Suprapubic skin (tissue), 4 donors: ENCODE measurements at regions not wholly inside any gene's neighbourhood (a gene's known extent, or its start where the extent isn't known, plus 50 kb on each side); places are given as distances from the start of the nearest gene placed in this dataset.

ENCODE experiments used
- DNase-seq, 2 donors: peaks; one replicate each; pipeline ENCODE4 v3.0.0-alpha.2; 2019; ENCODE audit warnings: low spot score in 2 of 2
- H3K27ac ChIP-seq: fragments of 200-600 bp; sonication (generic); one replicate; pipeline ENCODE4 v1.5.1; 2019
- H3K27me3 ChIP-seq: fragments of 200-600 bp; sonication (generic); one replicate; pipeline ENCODE4 v1.5.1; 2019
- H3K36me3 ChIP-seq: fragments of 200-600 bp; sonication (generic); one replicate; pipeline ENCODE4 v1.5.1; 2019
- H3K4me1 ChIP-seq: fragments of 200-600 bp; sonication (generic); one replicate; pipeline ENCODE4 v1.5.1; 2019
- H3K4me3 ChIP-seq: fragments of 200-600 bp; sonication (generic); one replicate; pipeline ENCODE4 v1.5.1; 2019; ENCODE audit warnings: mild to moderate bottlenecking
- H3K9me3 ChIP-seq: fragments of 200-600 bp; sonication (generic); one replicate; pipeline ENCODE4 v1.5.1; 2019
- CTCF ChIP-seq, 2 donors: fragments of 200-600 bp in 1 of 2; fragments of 450-650 bp in 1 of 2; sonication (generic) in 1 of 2; IDR thresholded peaks; one replicate each; pipeline ENCODE4 v1.5.1; 2016 to 2019; ENCODE audit warnings: antibody characterized with exemption in 2 of 2, mild to moderate bottlenecking in 1 of 2, moderate library complexity in 1 of 2
- EP300 ChIP-seq: sonication (generic); formaldehyde crosslinking; IDR thresholded peaks from one replicate; pipeline ENCODE4 v1.6.1; 2017; ENCODE audit warnings: antibody characterized with exemption
- POLR2A ChIP-seq, 2 donors: fragments of 450-650 bp; IDR thresholded peaks; one replicate each; pipeline ENCODE4 v1.6.1; 2017; ENCODE audit warnings: antibody characterized with exemption in 2 of 2, mild to moderate bottlenecking in 2 of 2, moderate library complexity in 2 of 2
- POLR2AphosphoS5 ChIP-seq, 3 donors: sonication (generic); formaldehyde crosslinking; IDR thresholded peaks; one replicate each; pipeline ENCODE4 v1.6.1; 2017; ENCODE audit warnings: antibody characterized with exemption in 3 of 3
- WGBS: methylation state at CpG from one replicate; pipeline ENCODE4 v1.1.5; 2018; 5-methylcytosine and 5-hydroxymethylcytosine counted together

GRCh38 chr1:221286399-221286798 is 407.2 kb downstream of the HLX start:
- H3K27ac ChIP-seq: no peak overlapping the region

DNA sequence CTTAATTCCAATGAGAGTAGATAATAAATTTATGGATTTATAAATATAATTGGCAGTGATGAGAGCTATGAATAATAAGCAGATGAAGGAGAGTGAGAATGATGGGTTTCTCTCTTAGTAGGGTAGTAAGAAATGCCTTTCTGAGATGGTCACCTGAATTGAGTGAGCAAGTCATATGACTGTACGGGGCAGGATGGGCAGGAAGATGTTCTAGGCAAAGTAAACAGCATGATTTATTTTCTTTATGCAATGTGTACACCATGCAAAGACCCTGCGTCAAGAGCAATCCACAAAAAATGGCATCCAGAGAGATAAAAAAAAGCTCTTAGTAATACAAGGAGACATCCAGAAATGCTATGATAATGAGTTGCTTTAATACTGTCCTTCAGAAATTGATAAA is 409.9 kb downstream of the HLX start:
- Histone ChIP-seq H3K27me3 (no peaks in the 10 kb centered on the region), H3K27ac (no peak overlapping the region), H3K4me1 (no peaks in the 10 kb centered on the region), H3K9me3 (no peaks in the 10 kb centered on the region), H3K4me3 (no peak overlapping the region), H3K36me3 (no peaks in the 10 kb centered on the region)
- WGBS: 85% methylated on average over 2 of the region's 2 CpGs
- TF ChIP-seq CTCF (IDR thresholded peaks at IDR 0.05): no peak
- TF ChIP-seq POLR2AphosphoS5 (IDR thresholded peaks at IDR 0.05): no peak
- no peak for TF ChIP-seq POLR2A (IDR thresholded peaks at IDR 0.05)
- TF ChIP-seq EP300: no peak
- no peak for DNase-seq

More at GRCh38 chr1:221286399-221286798, 407.2 kb downstream of the HLX start:
- Histone ChIP-seq H3K4me1 (peaks cover 3% of the 10 kb centered on the region), H3K4me3 (no peak overlapping the region), H3K36me3 (no peaks in the 10 kb centered on the region), H3K9me3 (no peaks in the 10 kb centered on the region), H3K27me3 (no peaks in the 10 kb centered on the region)
- no peak for DNase-seq
- WGBS: 30% methylated on average over 1 of the region's 1 CpG
- TF ChIP-seq CTCF (IDR thresholded peaks at IDR 0.05): no peak

GRCh38 chr1:221290669-221291068 is 411.4 kb downstream of the HLX start:
- TF ChIP-seq POLR2A (IDR thresholded peaks at IDR 0.05) (no peak), POLR2AphosphoS5 (IDR thresholded peaks at IDR 0.05) (no peak), CTCF (IDR thresholded peaks at IDR 0.05) (no peak), EP300 (no peak)
- no peaks in the 10 kb centered on the region for H3K4me1 ChIP-seq
- no peaks in the 10 kb centered on the region for H3K9me3 ChIP-seq
- H3K36me3 ChIP-seq: no peaks in the 10 kb centered on the region
- DNase-seq: no peak
- H3K4me3 ChIP-seq: no peak overlapping the region
- 78% methylated on average over 4 of the region's 4 CpGs for WGBS
- no peak overlapping the region for H3K27ac ChIP-seq
- no peaks in the 10 kb centered on the region for H3K27me3 ChIP-seq

- Histone ChIP-seq H3K4me3 (no peak overlapping the region), H3K4me1 (no peaks in the 10 kb centered on the region), H3K27me3 (no peaks in the 10 kb centered on the region), H3K36me3 (no peaks in the 10 kb centered on the region), H3K27ac (no peak overlapping the region), H3K9me3 (no peaks in the 10 kb centered on the region)
- no peak for DNase-seq
- WGBS: 76% methylated on average over 5 of the region's 5 CpGs
- TF ChIP-seq POLR2AphosphoS5 (IDR thresholded peaks at IDR 0.05) (no peak), POLR2A (IDR thresholded peaks at IDR 0.05) (no peak), CTCF (IDR thresholded peaks at IDR 0.05) (no peak), EP300 (no peak)
Measured at GRCh38 chr1:221291113-221291512, 411.9 kb downstream of the HLX start.

- Histone ChIP-seq H3K9me3 (no peaks in the 10 kb centered on the region), H3K27me3 (no peaks in the 10 kb centered on the region), H3K27ac (no peak overlapping the region), H3K36me3 (no peaks in the 10 kb centered on the region), H3K4me3 (no peak overlapping the region), H3K4me1 (no peaks in the 10 kb centered on the region)
- DNase-seq: no peak
- TF ChIP-seq EP300 (no peak), POLR2A (IDR thresholded peaks at IDR 0.05) (no peak), POLR2AphosphoS5 (IDR thresholded peaks at IDR 0.05) (no peak), CTCF (IDR thresholded peaks at IDR 0.05) (no peak)
- WGBS: 76% methylated on average over 8 of the region's 8 CpGs
Measured at GRCh38 chr1:221292652-221293051, 413.4 kb downstream of the HLX start.
